Dedifferentiated amniotic fluid mesenchymal stem cell (primary cell): ENCODE measurements at regions not wholly inside any gene's neighbourhood (a gene's known extent, or its start where the extent isn't known, plus 50 kb on each side); places are given as distances from the start of the nearest gene placed in this dataset.

Experiments used
- DNase-seq: peaks from one replicate; pipeline ENCODE4 v3.0.0-alpha.2; 2016; ENCODE audit errors: extremely low spot score

DNA sequence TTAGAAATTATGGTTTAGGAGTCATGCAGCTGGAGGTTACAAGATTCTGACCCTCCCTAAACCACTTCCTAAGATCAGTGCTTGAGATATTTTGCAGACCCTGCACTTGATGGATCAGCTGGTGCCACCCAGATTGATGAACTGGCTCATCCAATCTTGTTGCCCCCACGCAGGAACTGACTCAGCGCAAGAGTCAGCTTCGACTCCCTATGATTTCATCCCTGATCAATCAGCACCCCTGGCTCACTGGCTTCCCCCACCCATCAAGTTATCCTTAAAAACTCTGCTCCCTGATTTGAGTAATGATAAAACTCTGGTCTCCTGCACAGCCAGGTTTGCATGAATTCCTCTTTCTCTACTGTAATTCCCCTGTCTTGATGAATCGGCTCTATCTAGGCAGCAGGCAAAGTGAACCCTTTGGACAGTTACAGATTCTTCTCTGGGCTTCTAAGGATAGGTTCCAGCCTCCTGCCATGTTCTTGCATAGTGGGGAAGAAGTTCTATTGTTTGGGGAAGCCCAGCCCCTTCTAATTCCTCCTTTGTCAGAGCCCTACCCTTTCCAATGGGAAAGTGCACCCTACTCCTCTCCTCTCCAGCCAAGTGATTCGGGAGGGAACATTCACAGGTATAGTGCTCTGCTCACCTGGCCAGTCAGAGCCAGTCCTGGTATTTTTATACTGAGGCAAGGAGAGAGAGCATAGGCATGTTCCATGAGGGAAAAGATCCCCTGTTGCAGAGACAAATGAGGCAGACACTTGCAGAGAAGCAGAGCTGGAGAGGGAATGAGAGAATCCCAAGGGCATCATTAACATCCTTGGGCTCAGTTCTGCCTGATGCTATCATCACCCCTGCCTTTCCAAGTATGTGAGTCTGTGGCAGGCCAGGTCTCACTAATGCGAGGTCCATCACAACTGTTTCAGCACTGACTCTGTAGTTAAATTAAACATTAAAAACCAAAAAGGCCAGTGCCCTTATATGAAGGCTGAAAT lies 224.4 kb upstream of the GALNT17 start:
- DNase-seq = no peak

DNA sequence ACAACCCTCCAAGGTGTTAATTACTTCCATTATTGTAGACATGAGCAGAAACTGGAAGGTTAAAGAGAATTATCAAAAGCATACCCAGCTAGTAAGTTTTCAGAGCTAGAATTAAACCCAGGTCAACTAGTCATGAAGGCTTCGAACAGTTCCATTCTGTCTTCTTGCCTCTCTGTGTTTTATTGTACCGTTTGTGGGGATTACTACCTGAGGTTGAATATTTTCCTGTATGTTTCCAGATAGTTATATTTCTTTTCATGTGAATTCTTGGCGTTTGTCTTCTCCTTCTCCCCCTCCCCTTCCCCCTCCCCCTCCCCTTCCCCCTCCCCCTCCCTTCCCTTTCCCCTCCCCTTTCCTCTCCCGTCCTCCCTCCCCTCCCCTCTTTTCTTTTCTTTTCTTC lies 218.0 kb upstream of the GALNT17 start:
- DNase-seq = no peak

DNA sequence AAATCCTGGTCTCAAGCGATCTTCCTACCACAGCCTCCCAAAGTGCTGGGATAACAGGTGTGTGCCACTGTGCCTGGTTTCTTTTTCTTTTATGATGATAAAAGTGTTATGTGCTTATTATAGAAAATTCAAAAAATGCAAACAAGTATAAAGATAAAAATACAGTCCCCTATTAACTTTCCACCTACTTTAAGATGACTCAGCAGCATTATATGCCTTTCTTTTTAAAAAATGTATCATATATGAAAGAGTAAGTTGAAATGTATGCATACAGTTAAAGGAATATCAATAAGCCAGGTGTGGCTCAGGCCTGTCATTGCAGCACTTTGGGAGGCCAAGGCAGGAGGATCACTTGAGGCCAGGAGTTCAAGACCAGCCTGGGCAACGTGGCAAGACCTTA lies 216.9 kb upstream of the GALNT17 start:
- no peak for DNase-seq

DNA sequence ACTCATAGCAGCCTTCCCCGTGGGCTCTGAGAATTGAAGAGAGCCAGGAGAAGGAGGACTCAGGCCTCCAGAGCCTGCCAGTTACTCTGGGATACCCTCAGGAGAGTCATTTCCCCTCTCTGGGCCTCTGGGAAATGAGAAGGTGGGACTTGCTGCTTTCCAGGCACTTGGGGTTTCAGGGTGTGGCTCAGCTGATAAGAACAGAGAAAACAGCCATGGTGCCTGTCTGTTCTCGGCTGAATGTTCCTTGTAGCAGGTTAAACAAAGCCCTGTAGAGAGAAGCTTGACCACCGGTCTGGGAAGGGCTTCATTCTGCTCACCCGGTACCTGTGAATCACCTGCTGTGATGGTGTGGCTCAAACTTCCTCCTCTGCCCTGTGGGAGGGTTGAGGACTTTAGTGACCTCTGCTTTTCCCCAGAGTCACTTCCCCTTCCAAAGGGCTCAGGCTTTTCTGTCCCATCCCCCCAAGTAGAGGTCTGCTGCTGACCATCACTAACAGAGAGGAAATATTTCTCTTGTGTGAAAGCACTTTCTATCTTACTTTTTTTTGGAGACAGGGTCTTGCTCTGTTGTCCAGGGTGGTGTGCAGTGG lies 212.4 kb upstream of the GALNT17 start:
- DNase-seq = no peak

DNA sequence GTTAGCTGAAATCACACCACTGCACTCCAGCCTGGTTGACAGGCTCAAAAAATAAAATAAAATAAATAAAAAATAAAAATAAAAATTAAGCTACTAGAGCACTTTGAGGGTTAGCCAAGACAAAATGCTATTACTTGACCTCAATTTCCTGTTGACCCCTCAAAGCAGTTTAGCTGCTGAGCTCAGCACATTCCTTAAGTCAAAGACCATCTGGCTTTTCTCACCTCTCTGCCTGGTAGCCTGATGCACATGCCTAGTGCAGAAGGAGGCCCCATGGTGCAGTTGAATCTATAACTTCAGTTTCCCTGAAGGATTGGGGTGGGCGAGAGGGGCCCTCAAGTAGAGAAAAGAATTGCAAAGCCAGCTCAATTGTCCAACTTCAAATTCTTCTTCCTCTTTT lies 211.1 kb upstream of the GALNT17 start:
- DNase-seq = no peak

DNA sequence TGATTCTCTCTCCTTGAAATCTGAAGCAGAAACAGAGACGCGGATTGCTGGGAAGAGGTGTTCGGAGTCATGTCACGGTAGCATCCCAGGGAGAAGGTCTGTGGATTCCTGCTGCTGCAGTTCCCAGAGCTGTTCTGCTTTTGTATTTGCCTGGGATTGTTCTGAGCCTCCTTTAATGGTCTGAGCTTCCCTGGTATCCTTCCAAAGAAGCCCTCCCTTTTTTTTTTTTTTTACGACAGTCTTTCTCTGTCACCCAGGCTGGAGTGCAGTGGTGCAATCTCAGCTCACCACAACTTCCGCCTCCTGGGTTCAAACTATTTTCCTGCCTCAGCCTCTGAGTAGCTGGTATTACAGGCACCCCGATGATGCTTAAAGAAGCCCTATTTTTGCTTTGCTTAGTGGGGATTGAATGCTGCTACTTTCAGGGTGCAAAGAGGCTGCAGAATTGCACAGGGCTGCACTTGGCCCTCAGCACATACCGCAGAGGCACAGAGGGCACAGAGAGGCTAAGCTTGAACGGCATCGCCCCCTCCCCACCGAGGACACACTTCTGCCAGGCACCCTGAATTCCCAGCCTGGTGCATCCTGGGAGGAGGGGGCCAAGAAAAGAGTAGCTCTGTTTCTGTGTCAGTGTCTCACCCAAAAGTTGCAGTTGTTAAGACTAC lies 208.6 kb upstream of the GALNT17 start:
- DNase-seq = no peak

DNA sequence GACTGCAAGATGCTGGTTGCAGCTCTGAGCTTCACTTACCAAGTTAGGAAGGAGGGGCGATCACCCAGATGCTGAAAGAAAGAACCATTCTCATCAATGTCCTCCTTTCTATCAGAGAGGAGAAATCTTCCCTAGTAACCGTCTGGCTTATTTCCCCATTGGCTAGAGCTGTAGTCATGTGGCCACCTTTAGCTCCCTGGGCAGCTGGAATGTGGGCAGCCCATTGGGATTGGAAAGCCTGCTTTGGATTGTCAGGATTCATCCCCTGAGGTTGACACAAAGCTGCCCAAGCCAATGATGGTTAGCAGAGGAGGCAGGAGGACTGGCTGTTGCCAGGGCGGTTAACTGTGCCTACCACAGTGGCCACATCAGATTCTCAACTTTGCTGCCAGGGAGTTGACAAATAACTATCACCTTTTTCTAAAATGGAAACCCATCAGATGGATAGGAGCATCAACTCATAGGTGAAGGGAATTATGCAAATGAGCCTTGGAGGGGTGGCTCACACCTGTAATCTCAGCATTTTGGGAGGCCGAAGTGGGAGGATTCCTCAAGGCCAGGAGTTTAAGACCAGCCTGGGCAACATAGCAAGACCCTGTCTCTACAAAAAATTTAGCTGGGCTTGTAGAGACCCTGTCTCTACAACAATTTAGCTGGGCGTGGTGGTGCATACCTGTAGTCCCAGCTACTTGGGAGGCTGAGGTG lies 206.4 kb upstream of the GALNT17 start:
- no peak for DNase-seq

DNA sequence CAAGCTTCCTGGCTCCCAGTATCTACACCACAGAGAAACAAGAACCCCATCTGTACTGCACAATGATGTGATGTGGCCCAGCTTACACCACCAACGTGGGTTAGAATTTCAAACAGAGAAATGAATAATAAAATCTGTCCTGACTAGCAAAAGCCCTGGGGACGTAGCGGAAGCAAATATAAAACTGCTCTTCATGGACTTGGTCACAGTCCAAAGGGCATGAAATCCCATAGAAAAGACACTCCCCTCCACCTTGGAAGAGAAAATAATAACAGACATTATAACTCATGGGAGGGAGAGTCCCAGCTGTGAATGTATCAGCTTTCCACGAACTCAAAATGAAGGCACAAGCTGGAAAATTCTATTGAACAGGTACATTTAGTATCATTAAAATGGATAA lies 205.3 kb upstream of the GALNT17 start:
- DNase-seq = no peak

DNA sequence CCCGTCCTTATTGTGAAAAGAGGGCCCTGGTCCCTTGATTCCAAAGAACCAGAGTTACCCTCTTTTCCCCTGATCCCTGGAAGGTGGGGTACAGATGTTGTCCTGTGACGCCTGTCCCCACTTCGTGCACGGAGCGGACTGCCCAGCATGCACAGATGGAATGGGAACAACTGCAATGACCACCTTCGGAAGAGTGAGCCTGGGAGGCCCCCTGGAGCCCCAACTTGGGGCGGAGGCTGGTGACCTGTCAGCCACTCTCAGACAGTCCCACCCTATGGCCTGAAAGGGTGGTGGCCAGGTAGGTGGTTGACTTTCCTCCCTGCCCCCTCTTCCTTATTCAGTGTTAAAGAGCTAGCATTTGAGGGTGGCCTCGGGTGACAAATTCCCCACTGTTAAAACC lies 196.6 kb upstream of the GALNT17 start:
- no peak for DNase-seq

DNA sequence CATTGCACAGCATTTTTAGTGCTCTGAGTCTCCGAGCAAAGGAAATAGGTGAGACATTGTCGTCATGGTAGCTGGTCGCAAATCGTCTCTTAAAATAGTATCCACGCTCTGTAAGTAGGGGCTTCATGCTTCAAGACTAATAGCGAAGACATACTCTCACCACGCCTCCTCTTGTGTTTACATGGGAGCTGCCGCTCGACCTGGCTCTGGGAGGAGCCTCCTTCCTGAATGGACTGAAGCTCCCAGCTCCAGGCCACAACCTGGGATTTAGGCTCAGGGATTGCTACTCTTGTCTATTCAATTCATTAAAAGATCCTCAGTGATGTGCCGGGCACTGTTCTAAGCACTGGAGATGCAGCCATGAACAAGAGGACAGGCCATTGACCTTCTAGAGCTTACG lies 196.1 kb upstream of the GALNT17 start:
- DNase-seq = no peak

DNA sequence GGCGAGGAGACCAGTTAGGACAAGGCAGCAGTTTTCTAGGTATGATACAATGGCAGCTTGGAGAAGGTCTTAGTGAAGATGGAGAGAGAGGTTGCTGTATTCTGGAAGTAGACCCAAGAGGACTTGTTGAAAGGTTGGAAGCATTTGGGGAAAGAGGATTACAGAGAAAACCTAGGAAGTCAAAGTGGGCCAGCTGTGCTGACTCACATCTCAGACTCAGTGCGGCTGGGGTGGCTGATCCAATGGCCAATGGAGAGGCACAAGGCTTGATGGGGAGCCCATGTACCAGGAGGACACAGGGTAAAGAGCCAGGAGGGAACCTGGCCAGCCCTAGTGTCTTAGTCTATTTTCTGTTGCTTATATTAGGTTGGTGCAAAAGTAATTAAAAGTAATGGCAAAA lies 194.5 kb upstream of the GALNT17 start:
- DNase-seq = no peak

DNA sequence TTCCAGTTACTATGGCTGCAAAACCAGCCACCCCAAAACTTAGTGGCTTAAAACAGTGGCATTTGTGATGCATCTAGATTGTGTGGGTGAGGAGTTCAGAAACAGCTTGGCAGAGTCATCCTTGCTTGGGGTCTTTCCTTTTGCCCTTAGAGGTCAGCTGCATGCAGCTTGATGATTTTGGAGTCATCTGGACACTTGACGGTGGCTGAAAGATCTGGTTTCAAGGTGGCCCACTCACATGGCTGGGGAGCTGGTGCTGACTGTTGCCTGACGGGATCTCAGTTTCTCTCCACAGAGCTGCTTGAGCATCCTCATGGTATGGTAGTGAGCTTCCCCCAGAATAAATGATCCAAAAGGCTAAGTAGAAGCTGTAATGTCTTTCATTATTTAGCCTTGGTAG lies 191.3 kb upstream of the GALNT17 start:
- no peak for DNase-seq

DNA sequence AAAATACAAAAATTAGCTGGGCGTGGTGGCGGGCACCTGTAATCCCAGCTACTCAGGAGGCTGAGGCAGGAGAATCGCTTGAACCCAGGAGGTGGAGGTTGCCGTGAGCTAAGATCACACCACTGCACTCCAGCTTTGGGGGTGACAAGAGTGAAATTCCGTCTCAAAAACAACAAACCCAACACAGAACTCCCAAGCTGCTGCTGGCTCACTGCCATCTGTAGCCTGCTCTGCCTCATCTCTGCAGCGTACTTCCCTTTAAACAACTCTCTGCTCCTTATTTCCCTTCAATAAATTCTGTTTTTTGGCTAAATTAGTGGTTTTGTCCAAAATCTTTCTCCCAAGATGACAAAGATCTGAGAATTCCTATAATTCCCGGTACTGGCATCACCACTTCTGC lies 189.2 kb upstream of the GALNT17 start:
- DNase-seq = no peak

DNA sequence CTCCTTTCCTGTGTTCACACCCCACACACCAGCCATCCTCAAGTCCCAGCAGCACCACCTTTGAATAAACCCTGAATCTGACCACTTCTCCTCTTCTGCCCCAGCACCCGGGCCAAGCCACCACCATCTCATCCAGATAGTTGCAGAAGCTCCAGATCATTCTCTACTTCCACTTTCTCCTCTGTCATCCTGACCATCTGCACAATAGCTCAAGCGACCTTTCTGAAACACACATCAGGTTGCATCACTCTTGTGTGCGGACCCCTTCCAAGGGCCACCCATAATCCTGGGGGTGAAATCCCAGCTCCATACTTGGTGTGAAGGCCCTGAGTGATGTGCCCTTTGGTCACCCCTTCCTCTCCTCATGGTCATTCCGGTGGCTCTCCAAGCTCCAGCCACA lies 187.4 kb upstream of the GALNT17 start:
- no peak for DNase-seq

DNA sequence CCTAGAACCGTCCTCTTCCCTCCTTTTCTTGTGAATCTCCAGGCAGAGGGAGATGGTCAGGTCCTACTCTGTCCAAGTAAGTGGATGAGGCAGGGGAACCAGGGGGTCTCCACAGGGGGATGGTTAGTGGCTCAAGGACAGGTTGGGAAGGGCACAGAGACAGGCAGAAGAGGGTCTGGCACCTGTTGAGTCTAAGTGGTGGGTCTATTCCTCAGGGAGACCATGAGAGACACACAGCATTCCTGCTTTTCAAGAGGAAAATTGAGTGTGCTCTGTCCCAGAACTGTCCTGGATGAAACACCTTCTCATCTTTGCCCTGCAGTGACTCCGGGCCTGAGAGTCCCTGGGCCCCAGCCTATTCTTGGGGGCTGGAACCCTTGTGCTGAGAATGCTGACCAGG lies 184.8 kb upstream of the GALNT17 start:
- no peak for DNase-seq

DNA sequence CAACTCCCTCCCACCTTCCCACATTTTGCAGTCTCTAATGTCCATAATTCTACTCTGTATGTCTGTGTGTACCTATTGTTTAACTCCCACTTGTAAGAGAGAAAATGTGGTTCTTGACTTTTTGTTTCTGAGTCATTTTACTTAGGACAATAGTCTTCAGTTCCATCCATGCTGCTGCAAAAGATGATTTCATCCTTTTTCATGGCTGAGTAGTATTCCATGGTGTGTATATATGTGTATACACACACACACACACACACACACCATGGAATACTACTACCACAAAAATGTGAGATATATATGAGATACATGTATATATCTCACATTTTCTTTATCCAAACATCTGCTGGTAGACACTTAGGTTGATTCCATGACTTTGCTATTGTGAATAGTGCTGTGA lies 182.1 kb upstream of the GALNT17 start:
- no peak for DNase-seq

DNA sequence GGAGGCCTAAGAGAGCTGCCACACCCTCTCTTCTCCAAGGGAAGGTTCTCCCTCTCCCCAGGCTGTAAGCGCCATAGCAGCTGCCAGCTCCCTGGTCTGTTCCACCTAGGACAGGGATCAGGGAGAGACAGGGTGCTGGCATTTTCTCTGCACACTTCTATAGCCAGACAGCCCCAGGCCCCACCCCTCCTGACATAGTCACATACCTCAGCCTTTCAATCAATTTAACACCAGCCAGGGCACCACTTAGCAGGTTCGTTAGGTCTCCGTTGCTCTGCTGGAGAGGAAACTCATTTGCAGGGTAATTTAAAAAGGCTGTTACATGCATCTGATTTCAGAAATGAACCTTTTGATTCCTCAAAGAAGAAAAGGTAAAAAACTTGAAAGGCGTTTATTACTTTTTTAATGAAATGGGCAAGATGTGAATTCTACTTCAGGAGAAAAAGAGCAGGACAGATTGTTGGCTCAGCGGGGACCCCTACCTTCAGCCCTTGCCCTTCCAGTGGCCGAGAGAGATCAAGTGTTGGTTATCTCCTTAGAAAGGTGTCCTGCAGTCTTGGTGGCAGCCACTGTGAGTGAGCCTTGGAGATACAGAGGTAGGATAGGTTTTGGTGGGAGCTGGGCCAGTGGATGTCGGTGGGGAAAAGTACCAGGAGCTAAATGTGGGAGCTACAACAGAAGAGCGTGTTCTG lies 180.5 kb upstream of the GALNT17 start:
- no peak for DNase-seq

DNA sequence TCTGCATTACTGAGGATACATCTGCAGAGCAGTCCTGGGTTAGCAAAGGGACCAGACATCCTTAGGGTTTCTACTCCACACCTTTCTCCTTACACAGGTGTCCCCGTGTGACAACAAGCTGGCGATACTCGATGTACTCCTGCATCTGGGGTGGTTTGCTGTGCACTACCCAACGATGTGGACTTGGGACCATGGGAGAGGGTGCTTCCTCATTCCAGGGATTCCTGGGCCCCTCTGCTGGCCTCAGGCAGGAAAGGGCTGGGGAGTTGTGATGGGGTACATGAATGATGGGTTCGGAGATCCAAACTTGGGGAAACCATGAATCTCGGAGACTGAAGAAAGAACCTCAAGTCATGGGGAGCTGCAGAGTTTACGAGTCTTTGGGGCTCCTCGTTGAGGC lies 179.6 kb upstream of the GALNT17 start:
- no peak for DNase-seq

DNA sequence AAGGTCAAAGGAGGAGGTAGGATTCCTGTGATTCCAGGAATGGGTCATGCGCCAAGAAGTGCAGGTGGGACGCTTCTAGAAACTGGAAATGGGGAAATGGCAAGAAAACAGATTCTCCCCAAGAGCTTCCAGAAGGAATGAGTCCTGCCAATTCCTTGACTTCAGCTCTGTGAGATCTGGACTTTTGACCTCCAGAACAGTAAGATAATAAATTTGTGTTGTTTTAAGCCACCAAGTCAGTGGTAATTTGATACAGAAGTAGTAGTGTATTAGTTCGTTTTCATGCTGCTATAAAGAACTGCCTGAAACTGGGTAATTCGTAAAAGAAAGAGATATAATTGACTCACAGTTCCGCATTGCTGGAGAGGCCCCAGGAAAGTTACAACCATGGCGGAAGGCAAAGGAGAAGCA lies 178.6 kb upstream of the GALNT17 start:
- no peak for DNase-seq

DNA sequence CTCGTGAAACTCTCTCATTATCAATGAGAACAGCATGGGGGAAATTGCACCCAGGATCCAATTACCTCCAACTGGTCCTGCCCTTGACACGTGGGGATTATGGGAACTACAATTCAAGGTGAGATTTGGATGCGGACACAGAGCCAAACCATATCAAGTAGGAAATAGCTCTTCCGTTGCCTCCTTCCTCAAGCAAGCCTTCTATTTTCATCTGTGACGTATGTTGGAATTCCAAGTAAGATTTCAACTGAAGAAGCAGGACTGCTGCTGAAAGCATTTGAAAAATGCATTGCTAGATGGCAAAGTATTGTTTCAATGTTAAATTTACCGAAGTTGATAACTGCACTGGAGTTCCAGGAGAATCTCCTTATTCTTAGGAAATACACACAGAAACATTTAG lies 178.1 kb upstream of the GALNT17 start:
- DNase-seq = no peak

DNA sequence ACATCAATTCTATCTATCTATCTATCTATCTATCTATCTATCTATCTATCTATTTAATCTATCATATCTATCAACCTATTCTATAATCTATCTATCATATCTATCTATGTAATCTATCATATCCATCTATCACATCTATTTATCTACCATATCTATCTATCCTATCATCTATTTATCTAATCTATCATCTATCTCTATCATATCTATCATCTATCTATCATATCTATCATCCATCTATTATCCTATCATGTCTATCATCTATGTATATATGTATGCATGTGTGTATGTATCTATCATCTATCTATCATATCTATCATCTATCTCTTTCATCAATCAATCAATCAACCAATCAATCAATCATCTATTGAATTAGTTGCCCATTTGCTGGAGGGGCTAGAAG lies 159.3 kb upstream of the GALNT17 start:
- no peak for DNase-seq

DNA sequence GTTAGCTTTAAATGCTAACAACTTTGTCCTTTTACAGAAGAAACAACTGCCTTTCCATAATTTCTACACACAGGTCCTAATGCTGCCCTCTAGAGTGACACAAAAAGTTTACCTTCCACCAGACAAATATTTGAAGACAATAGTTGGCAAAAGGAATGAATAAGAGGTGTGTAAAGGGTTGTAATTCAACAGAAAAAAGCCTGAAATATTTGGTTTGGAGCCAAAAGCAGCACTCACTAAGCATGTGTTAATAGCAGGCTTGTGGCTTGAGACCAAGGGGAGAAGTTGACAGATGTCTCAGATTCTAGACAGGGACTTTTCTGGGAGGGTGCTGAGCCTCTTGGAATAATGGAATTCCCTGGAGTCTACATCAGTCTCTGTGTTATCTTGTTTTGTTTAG lies 156.2 kb upstream of the GALNT17 start:
- peak; percentile 5 for DNase-seq
